Kidney (tissue), 13 donors: ENCODE measurements at regions not wholly inside any gene's neighbourhood (a gene's known extent, or its start where the extent isn't known, plus 50 kb on each side); places are given as distances from the start of the nearest gene placed in this dataset.

Source experiments
- DNase-seq, 5 donors: peaks; one replicate each; pipeline ENCODE4 v3.0.0-alpha.2; 2013 to 2020
- FAIRE-seq: peaks from 2 replicates; lab custom pipeline; 2012; peaks lifted over from hg19 to GRCh38; lab: Jason Lieb, UNC
- H3K27ac ChIP-seq, 2 donors: one replicate each; pipeline ENCODE4 v1.7.0; 2013; ENCODE audit warnings: low read depth in 2 of 2, low read length in 2 of 2, inconsistent platforms in 1 of 2
- H3K27me3 ChIP-seq: one replicate; pipeline ENCODE4 v1.7.1; 2013; ENCODE audit warnings: low read length, inconsistent platforms; ENCODE audit not compliant: control insufficient read depth, insufficient read depth
- H3K36me3 ChIP-seq, 3 donors: one replicate each; pipeline versions ENCODE4 v1.7.0 to v1.7.1; 2013; ENCODE audit warnings: low read length in 3 of 3, control low read depth in 1 of 3, inconsistent platforms in 1 of 3; ENCODE audit not compliant: insufficient read depth in 3 of 3, control insufficient read depth in 2 of 3
- H3K4me1 ChIP-seq, 3 donors: one replicate each; pipeline versions ENCODE4 v1.7.0 to v1.7.1; 2013; ENCODE audit warnings: low read length in 3 of 3, inconsistent platforms in 1 of 3, low read depth in 1 of 3; ENCODE audit not compliant: control insufficient read depth in 2 of 3, insufficient read depth in 2 of 3
- H3K4me3 ChIP-seq, 3 donors: one replicate each; pipeline versions ENCODE4 v1.7.0 to v1.8.1; 2013; ENCODE audit warnings: low read length in 3 of 3, control low read depth in 1 of 3, inconsistent platforms in 1 of 3
- H3K9ac ChIP-seq, 3 donors: one replicate each; pipeline versions ENCODE4 v1.7.0 to v1.7.1; 2013; ENCODE audit warnings: low read length in 3 of 3, control low read depth in 1 of 3, inconsistent platforms in 1 of 3
- H3K9me3 ChIP-seq, 3 donors: one replicate each; pipeline versions ENCODE4 v1.7.0 to v1.7.1; 2013; ENCODE audit warnings: low read length in 3 of 3, control low read depth in 1 of 3, inconsistent platforms in 1 of 3; ENCODE audit not compliant: control insufficient read depth in 2 of 3, insufficient read depth in 1 of 3
- intact Hi-C: fragments of 100-400 bp; cut with DNase I; formaldehyde crosslinking; loops from one replicate; pipeline ENCODE4 v1.11.1; 2022
- TF ChIP-seq, protein P1 (sequence below): IDR thresholded peaks from 3 replicates; pipeline ENCODE4 v1.5.1; 2012; ENCODE audit warnings: mild to moderate bottlenecking, moderate library complexity, borderline replicate concordance; ENCODE audit not compliant: insufficient read depth; ENCODE audit errors: extremely low read depth
- donor health status: control.
- donor health status: control.
- donor health status: control.
- donor health status: control.
- donor health status: control.
- donor health status: DM: yes; HTN: yes; CAD: no.
- donor health status: Normal renal cell carcinoma (clear cell type).

DNA sequence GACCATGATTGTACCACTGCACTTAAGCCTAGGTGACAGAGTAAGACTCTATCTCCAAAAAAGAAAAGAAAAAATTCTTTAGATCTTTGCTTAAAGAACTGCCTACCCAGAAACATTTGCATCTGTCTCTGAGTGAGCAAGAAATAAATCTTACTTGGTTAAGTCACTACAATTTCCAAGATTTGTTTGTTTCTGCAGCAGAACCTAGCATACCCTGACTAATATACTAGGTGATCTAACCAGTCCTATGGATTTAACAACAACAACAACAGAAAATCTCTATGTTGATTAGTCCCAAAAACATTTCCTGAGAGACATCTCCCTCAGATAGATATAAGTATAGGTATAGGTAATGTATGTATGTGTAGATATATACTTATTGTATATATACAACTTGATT is 549.3 kb upstream of the PSMD7 start:
- H3K4me3 ChIP-seq = no peak overlapping the region
- intact Hi-C loops = no loop called here
- DNase-seq (no peak), FAIRE-seq (no peak)
- no peak overlapping the region for H3K27ac ChIP-seq
- H3K4me1 ChIP-seq = no peaks in the 10 kb centered on the region
- H3K36me3 ChIP-seq = no peaks in the 10 kb centered on the region
- H3K27me3 ChIP-seq = no peaks in the 10 kb centered on the region
- TF ChIP-seq, protein P1, sequence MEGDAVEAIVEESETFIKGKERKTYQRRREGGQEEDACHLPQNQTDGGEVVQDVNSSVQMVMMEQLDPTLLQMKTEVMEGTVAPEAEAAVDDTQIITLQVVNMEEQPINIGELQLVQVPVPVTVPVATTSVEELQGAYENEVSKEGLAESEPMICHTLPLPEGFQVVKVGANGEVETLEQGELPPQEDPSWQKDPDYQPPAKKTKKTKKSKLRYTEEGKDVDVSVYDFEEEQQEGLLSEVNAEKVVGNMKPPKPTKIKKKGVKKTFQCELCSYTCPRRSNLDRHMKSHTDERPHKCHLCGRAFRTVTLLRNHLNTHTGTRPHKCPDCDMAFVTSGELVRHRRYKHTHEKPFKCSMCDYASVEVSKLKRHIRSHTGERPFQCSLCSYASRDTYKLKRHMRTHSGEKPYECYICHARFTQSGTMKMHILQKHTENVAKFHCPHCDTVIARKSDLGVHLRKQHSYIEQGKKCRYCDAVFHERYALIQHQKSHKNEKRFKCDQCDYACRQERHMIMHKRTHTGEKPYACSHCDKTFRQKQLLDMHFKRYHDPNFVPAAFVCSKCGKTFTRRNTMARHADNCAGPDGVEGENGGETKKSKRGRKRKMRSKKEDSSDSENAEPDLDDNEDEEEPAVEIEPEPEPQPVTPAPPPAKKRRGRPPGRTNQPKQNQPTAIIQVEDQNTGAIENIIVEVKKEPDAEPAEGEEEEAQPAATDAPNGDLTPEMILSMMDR = no peak
- H3K9ac ChIP-seq = no peak overlapping the region
- H3K9me3 ChIP-seq = peaks cover 0 to 3% (median 0%) of the 10 kb centered on the region in 3 donors

DNA sequence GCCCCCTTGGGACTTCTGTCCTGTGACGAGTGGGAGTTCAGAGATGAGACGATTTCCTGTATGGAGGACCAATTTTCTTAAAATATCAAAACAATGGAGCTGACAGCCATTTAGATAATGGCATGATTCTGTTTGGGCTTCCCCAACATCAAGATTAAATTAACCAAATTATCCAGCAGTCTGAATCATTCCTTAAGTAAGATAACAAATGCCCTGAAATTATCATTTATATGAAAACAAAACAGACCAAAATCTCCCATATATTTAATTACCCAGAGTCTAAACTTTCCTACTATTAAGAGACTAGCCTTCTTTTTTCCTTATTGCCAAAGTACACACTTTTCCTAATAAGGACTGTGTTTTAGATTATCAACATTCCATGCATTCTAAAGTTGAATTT is 550.1 kb upstream of the PSMD7 start:
- H3K9me3 ChIP-seq = peaks cover 0 to 3% (median 0%) of the 10 kb centered on the region in 3 donors
- intact Hi-C loops = no loop called here
- no peak for FAIRE-seq

DNA sequence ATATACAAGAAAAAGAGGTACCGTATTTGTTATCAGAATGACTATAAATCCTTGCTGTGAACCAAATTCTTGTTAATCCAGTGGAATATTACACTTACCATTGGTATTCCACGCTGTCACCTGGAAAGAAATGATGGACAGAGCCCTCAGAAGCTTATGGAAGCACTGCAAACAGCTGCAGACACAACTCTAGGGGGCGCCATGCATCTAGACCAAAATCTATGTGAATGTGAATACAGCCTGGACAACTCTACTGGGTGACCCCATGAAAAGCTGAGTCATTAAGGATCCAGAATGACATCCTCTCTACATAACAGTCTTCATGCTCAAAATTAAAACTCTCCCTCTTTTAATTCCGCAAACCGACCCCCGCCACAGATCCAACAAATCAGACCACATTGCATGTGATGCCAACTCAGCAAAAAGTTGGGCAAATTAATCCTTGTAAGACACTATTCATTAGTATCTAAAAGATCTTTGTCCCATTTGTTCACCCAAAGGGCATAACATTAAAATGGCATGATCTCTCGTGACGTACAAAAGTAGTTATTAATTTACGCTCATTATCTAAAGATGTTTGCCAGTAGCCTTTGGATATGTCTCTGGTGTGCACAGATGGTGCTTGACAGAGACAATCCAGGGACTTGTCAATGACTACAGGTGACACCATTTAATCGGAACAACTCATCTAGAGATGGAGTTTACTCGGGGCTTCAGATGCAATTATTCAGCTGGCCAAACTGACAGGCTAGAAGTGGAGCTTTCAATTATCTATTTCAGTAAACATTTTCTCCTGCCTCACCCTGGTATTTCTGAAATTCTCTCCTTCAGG is 552.7 kb upstream of the PSMD7 start:
- no peak overlapping the region for H3K27ac ChIP-seq
- H3K4me3 ChIP-seq = no peak overlapping the region
- DNase-seq (no peak), FAIRE-seq (no peak)
- no peaks in the 10 kb centered on the region for H3K27me3 ChIP-seq
- intact Hi-C loops = no loop called here
- peaks cover 0 to 3% (median 0%) of the 10 kb centered on the region in 3 donors for H3K9me3 ChIP-seq
- TF ChIP-seq, protein P1 = no peak
- no peak overlapping the region for H3K9ac ChIP-seq
- H3K4me1 ChIP-seq = no peaks in the 10 kb centered on the region
- no peaks in the 10 kb centered on the region for H3K36me3 ChIP-seq

More for the DNA sequence above, 550.1 kb upstream of the PSMD7 start:
- no peak for DNase-seq
- TF ChIP-seq, protein P1 = no peak
- Histone ChIP-seq H3K36me3 (no peaks in the 10 kb centered on the region), H3K4me1 (no peaks in the 10 kb centered on the region), H3K27ac (no peak overlapping the region), H3K27me3 (no peaks in the 10 kb centered on the region), H3K4me3 (no peak overlapping the region), H3K9ac (no peak overlapping the region)
